Keratinocyte (primary cell): ENCODE measurements at regions not wholly inside any gene's neighbourhood (a gene's known extent, or its start where the extent isn't known, plus 50 kb on each side); places are given as distances from the start of the nearest gene placed in this dataset.

ENCODE experiments used
- DNase-seq: peaks from one replicate; pipeline ENCODE4 v3.0.0-alpha.2; 2011; ENCODE audit warnings: low read depth, missing footprints, low spot score
- FAIRE-seq: peaks from 2 replicates; lab custom pipeline; 2011; peaks lifted over from hg19 to GRCh38; lab: Jason Lieb, UNC
- H2AFZ ChIP-seq: 2 replicates; pipeline ENCODE4 v1.6.0; 2012; ENCODE audit warnings: low read length, control low read depth, inconsistent platforms; ENCODE audit not compliant: control insufficient read depth
- H3K27ac ChIP-seq: 2 replicates; pipeline ENCODE4 v1.5.1; 2011; ENCODE audit warnings: low read length; ENCODE audit not compliant: control insufficient read depth, insufficient read depth
- H3K27me3 ChIP-seq: 3 replicates; pipeline ENCODE4 v1.6.0; 2011; ENCODE audit warnings: low read length; ENCODE audit not compliant: control insufficient read depth, insufficient read depth; ENCODE audit errors: extremely low read depth
- H3K36me3 ChIP-seq, 2 experiments: 2 replicates in 1 of 2; 3 replicates in 1 of 2; pipeline ENCODE4 v1.5.1; 2011; ENCODE audit warnings: low read length in 2 of 2, mild to moderate bottlenecking in 1 of 2; ENCODE audit not compliant: control insufficient read depth in 2 of 2, insufficient read depth in 2 of 2; ENCODE audit errors: extremely low read depth in 1 of 2
- H3K4me1 ChIP-seq: 3 replicates; pipeline ENCODE4 v1.5.1; 2011; ENCODE audit warnings: low read length; ENCODE audit not compliant: control insufficient read depth, insufficient read depth; ENCODE audit errors: extremely low read depth
- H3K4me2 ChIP-seq: 3 replicates; pipeline ENCODE4 v1.6.0; 2011; ENCODE audit warnings: low read depth, low read length; ENCODE audit not compliant: control insufficient read depth, insufficient read depth; ENCODE audit errors: extremely low read depth
- H3K4me3 ChIP-seq, 3 experiments: fragments of 200-600 bp in 1 of 3; sonication (generic) in 1 of 3; 2 replicates in 2 of 3; 3 replicates in 1 of 3; pipeline ENCODE4 v1.5.1; 2011 to 2016; ENCODE audit warnings: low read length in 3 of 3, mild to moderate bottlenecking in 3 of 3, control low read depth in 2 of 3, inconsistent platforms in 1 of 3, low read depth in 1 of 3, mixed read lengths in 1 of 3, mixed run types in 1 of 3, moderate library complexity in 1 of 3; ENCODE audit not compliant: control insufficient read depth in 2 of 3, insufficient read depth in 2 of 3; ENCODE audit errors: extremely low read depth in 1 of 3
- H3K79me2 ChIP-seq: 2 replicates; pipeline ENCODE4 v1.6.0; 2012; ENCODE audit warnings: low read length; ENCODE audit not compliant: control insufficient read depth, insufficient read depth
- H3K9ac ChIP-seq: 3 replicates; pipeline ENCODE4 v1.6.0; 2011; ENCODE audit warnings: low read length; ENCODE audit not compliant: control insufficient read depth, insufficient read depth; ENCODE audit errors: extremely low read depth
- H3K9me1 ChIP-seq: 3 replicates; pipeline ENCODE4 v1.6.0; 2011; ENCODE audit warnings: low read length; ENCODE audit not compliant: control insufficient read depth, insufficient read depth; ENCODE audit errors: extremely low read depth
- H3K9me3 ChIP-seq: 2 replicates; pipeline ENCODE4 v1.5.1; 2012; ENCODE audit warnings: low read depth, low read length; ENCODE audit not compliant: control insufficient read depth
- H4K20me1 ChIP-seq: 3 replicates; pipeline ENCODE4 v1.6.0; 2011; ENCODE audit warnings: low read length; ENCODE audit not compliant: control insufficient read depth, insufficient read depth; ENCODE audit errors: extremely low read depth
- CTCF ChIP-seq, 3 experiments: IDR thresholded peaks in 1 of 3; conservative IDR thresholded peaks in 1 of 3; optimal IDR thresholded peaks in 1 of 3; 2 replicates in 2 of 3; 3 replicates in 1 of 3; pipeline versions ENCODE3 to v1.5.1; 2011; ENCODE audit warnings: low read length in 3 of 3, mild to moderate bottlenecking in 3 of 3, moderate library complexity in 2 of 3, control low read depth in 1 of 3, inconsistent platforms in 1 of 3; ENCODE audit not compliant: insufficient read depth in 2 of 3; ENCODE audit errors: extremely low read depth in 1 of 3
- EZH2 ChIP-seq: IDR thresholded peaks from one replicate; pipeline ENCODE4 v1.6.1; 2012; ENCODE audit warnings: inconsistent platforms, mild to moderate bottlenecking, low read length, moderate library complexity
- dilution Hi-C: fragments of 300-500 bp; cut with MboI; formaldehyde crosslinking; loops from one replicate; pipeline ENCODE4 v1.7.0; 2020; ENCODE audit warnings: low sequenced_read_pairs; ENCODE audit not compliant: extremely low pct_ligation_motif_present

- dilution Hi-C loops, result no loop called here
- Histone ChIP-seq H3K4me2 (no peak overlapping the region), H3K27me3 (no peaks in the 10 kb centered on the region), H3K27ac (no peak overlapping the region), H3K36me3 (no peaks in the 10 kb centered on the region), H3K79me2 (no peaks in the 10 kb centered on the region), H3K4me1 (peaks cover 24% of the 10 kb centered on the region), H3K9ac (no peak overlapping the region), H3K4me3 (no peak overlapping the region), H4K20me1 (no peaks in the 10 kb centered on the region), H3K9me1 (no peaks in the 10 kb centered on the region), H3K9me3 (no peaks in the 10 kb centered on the region), H2AFZ (no peak overlapping the region)
- no peak for DNase-seq
- FAIRE-seq, result no peak
- TF ChIP-seq CTCF (optimal IDR thresholded peaks at IDR 0.05 in 1 of 3, IDR thresholded peaks at IDR 0.05 in 1 of 3, conservative IDR thresholded peaks at IDR 0.05 in 1 of 3; ENCODE audit: extremely low read depth in 1 of 3, insufficient read depth in 2 of 3, low read length in 3 of 3), result no peak
- no peak for TF ChIP-seq EZH2
These were observed 74.2 kb downstream of the SIK1 start for GRCh38 chr21:43352568-43353281.

- dilution Hi-C loops, result no loop called here
- H3K9me3 ChIP-seq, result no peaks in the 10 kb centered on the region
- no peak overlapping the region for H3K27ac ChIP-seq
- H3K4me2 ChIP-seq, result no peak overlapping the region
- no peak overlapping the region for H3K4me3 ChIP-seq
- no peaks in the 10 kb centered on the region for H3K36me3 ChIP-seq
- no peak for FAIRE-seq
- H4K20me1 ChIP-seq, result no peaks in the 10 kb centered on the region
- no peaks in the 10 kb centered on the region for H3K79me2 ChIP-seq
- no peak overlapping the region for H3K9ac ChIP-seq
- TF ChIP-seq EZH2 (no peak), CTCF (optimal IDR thresholded peaks at IDR 0.05 in 1 of 3, IDR thresholded peaks at IDR 0.05 in 1 of 3, conservative IDR thresholded peaks at IDR 0.05 in 1 of 3; ENCODE audit: extremely low read depth in 1 of 3, insufficient read depth in 2 of 3, low read length in 3 of 3) (no peak)
- peaks cover 24% of the 10 kb centered on the region for H3K4me1 ChIP-seq
- H2AFZ ChIP-seq, result no peak overlapping the region
- H3K27me3 ChIP-seq, result no peaks in the 10 kb centered on the region
- DNase-seq, result no peak
- H3K9me1 ChIP-seq, result no peaks in the 10 kb centered on the region
These were observed 74.8 kb downstream of the SIK1 start for GRCh38 chr21:43352154-43352537.
